HG03457 (cell line): ENCODE measurements at regions not wholly inside any gene's neighbourhood (a gene's known extent, or its start where the extent isn't known, plus 50 kb on each side); places are given as distances from the start of the nearest gene placed in this dataset.
"Not testable (repeated sequence)": the region's sequence is repeated elsewhere in the genome, so short reads cannot be mapped to it uniquely, and the experiment has no call there.

Source experiments
- ATAC-seq: cut with Tn5 transposase; IDR thresholded peaks from one replicate; pipeline ENCODE4 v1.9.1; 2021; ENCODE audit warnings: moderate number of reproducible peaks; ENCODE audit not compliant: unreplicated experiment

- ATAC-seq = no peak
Observed at GRCh38 chr13:81929988-81930387, 1589.1 kb upstream of the SPRY2 start.

GRCh38 chr13:81927347-81927746 lies 1586.4 kb upstream of the SPRY2 start:
- no peak for ATAC-seq

- ATAC-seq = no peak
Observed at GRCh38 chr13:81917810-81918209, 1576.9 kb upstream of the SPRY2 start.

GRCh38 chr13:81916461-81916860 lies 1575.5 kb upstream of the SPRY2 start:
- no peak for ATAC-seq

GRCh38 chr13:81907787-81908372 lies 1567.0 kb upstream of the SPRY2 start:
- no peak for ATAC-seq

- ATAC-seq = no peak
Observed at GRCh38 chr13:81888855-81889254, 1547.9 kb upstream of the SPRY2 start.

- ATAC-seq = no peak
Observed at GRCh38 chr13:81874681-81875661, 1534.0 kb upstream of the SPRY2 start.

GRCh38 chr13:81874253-81874652 lies 1533.3 kb upstream of the SPRY2 start:
- ATAC-seq = no peak

GRCh38 chr13:81872581-81872980 lies 1531.7 kb upstream of the SPRY2 start:
- ATAC-seq = no peak

- ATAC-seq = not testable (repeated sequence)
Observed at GRCh38 chr13:81871751-81872325, 1530.9 kb upstream of the SPRY2 start.

GRCh38 chr13:81848291-81848690 lies 1507.4 kb upstream of the SPRY2 start:
- ATAC-seq = no peak

GRCh38 chr13:81846771-81847170 lies 1505.8 kb upstream of the SPRY2 start:
- no peak for ATAC-seq

GRCh38 chr13:81821259-81821658 lies 1480.3 kb upstream of the SPRY2 start:
- ATAC-seq = no peak

- ATAC-seq = no peak
Observed at GRCh38 chr13:81800433-81800832, 1459.5 kb upstream of the SPRY2 start.

- no peak for ATAC-seq
Observed at GRCh38 chr13:81795710-81796109, 1454.8 kb upstream of the SPRY2 start.

- no peak for ATAC-seq
Observed at GRCh38 chr13:81791641-81792040, 1450.7 kb upstream of the SPRY2 start.

- no peak for ATAC-seq
Observed at GRCh38 chr13:81781471-81781870, 1440.5 kb upstream of the SPRY2 start.

GRCh38 chr13:81779876-81780275 lies 1439.0 kb upstream of the SPRY2 start:
- ATAC-seq = no peak

GRCh38 chr13:81778350-81778749 lies 1437.4 kb upstream of the SPRY2 start:
- no peak for ATAC-seq

- ATAC-seq = no peak
Observed at GRCh38 chr13:81773263-81773662, 1432.3 kb upstream of the SPRY2 start.

- no peak for ATAC-seq
Observed at GRCh38 chr13:81771951-81772350, 1431.0 kb upstream of the SPRY2 start.
